ENCODE measurements at regions not wholly inside any gene's neighbourhood (a gene's known extent, or its start where the extent isn't known, plus 50 kb on each side); places are given as distances from the start of the nearest gene placed in this dataset.

DNA sequence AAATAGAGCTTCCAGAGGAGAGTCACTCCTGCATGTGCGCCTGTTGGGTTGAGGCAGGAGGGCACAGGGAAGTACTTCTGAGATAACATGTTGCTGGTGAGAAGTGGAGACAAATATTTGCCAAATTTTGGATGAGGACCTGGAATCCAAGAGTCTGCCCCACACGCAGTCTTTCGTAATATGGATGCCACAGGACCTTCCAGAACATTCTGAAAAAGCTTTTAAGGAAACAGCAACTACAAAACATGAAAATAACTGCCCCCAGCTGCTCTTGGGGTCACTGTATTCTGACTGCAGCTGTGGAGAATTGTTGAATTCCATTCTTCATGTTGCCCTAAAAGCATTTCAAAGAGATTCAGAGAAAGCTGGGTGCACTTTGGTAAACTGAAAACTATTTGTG is 227.5 kb downstream of the C1D start:
- no peak for DNase-seq (ENCODE audit: low read depth in 2 of 2)

DNA sequence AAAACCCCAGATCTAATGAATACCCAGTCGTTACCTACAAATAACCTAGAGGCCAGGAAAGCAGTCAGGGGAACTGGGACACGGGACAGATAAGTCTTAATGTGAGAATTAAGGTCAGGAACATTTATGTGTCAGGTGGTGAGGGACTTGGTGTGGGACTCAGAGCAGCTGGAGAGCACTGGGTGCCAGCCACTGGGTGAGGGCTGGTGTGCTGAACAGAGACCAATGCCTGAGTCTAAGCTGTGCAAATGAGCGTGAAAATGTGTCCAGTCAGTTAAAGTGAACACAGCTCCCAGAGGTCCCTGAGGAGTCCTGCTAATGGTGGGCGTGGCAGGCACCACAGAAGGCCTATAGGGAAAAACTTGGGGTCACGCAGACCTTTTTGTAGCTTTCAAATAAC is 225.9 kb downstream of the C1D start:
- no peak for DNase-seq (ENCODE audit: low read depth in 2 of 2)

DNA sequence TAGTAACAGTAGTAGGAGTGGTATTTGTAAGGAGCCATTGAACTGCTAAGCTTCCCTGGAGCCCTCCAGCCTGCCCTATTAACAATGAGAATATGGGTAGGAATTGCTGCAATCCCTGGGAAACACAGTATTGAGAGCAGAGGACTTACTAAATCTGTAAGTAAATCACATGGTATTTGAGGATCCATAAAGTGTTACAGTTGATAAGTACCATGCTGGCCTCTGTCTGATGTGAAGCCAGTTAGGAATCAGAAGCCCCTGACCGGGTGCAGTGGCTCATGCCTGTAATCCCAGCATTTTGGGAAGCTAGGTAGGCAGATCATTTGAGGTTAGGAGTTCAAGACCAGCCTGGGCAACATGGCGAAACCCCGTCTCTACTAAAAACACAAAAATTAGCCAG is 224.6 kb downstream of the C1D start:
- DNase-seq (ENCODE audit: low read depth in 2 of 2) = no peak

DNA sequence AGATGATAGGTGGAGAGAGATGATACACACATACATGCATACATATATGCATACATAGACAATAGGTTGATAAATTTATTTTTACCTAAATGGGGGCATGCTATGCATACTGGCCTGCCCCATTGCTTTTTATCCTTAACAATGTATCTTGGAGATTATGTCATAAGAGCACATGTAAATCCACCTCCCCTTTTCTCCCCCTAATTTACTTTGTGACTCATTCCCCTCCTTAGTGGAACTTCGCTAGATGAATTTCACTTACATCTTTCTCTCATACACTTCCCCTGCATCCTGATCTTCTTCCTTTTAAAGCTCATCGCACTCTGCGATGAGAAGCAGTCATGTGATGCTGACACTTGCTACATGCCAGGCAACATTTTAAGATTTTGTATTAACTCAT is 223.6 kb downstream of the C1D start:
- no peak for DNase-seq (ENCODE audit: low read depth in 2 of 2)

DNA sequence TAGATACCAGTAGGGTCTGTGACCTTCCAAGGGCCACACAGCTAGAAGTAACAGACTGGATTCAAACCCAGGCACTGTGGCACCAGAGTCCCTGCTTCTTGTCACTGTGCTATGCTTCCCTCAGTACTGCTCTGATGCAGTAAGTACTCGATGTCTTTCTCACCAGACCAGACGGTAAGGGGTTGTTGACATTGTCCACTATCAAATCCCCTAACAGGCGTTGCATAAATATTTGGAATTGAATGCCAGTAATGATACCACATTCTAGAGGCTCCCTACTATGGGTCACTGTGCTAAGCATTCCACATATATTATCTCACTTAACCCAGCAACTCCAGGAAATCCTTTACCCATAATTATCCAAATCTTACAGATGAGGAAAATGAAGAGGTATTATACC is 223.1 kb downstream of the C1D start:
- no peak for DNase-seq (ENCODE audit: low read depth in 2 of 2)

DNA sequence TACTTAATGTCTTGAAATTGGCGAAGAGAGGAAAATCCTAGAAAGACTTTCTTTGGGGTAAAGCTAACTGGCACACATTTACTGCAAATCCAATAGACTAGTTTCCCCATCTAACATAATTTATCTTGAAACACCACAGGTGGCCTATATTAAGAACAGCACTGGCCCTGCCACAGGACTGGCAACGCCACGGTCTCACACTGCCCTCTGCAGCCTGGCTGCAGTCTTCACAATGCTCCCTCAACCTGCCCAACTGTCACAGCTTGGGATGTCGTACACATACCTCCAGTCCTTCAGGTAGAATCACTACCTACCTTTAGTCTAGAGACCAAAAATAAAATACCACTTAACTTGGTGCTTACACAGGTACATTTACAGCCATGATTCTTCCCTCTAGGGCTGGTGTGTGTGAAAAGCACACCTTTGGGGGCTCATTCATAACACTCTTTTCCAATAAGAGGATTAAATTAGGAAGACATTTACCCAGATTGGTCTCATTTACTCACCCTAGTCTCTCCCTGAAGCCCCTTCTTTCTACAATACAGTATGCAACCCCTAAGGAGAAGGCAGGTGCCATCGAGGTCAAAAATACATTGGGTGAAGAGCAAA is 222.2 kb downstream of the C1D start:
- DNase-seq (ENCODE audit: low read depth in 2 of 2) = no peak

DNA sequence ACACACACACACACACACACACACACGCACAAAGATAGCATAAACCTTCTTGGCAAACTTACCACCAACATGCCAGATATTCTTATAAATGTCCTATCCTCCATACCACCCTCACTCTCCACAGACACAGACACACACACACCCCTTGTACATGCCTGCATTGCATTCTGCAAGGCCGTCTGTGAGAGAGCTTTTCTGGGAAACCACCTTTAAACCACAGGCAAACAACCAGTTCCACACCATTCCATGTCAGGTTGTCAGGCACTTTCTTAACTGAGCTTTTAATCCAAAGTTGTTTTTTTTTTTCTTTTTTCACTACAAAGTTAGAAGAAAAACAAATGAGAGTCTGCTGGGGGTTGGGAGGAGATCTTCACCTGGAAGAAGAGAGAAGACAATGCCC is 221.1 kb downstream of the C1D start:
- no peak for DNase-seq (ENCODE audit: low read depth in 2 of 2)

DNA sequence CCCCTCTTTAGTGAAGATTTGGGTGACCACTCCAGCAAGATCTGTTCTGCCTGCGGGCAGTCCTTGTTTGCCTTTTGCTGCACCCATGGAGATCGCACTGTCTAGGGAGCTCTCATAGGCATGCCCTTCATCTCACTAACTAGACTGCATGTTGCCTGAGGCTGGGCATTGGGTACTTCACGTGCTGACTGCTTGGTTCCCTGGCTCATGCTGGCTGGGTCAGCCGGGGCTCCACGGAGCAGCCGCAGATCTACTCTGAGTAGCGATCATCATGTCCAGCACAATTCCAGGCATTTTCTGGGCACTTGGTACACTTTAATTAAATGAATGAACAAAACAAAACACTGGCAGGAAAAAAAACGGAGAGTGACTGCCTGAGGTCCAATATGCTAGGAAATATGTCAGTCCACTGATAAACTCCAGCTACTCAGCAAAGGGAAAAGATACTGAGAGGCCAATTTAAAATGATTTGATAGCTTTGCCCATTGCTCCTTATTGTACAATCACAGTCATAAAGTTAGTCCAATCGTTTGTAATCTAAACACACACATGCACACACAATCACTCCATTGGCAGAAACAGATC is 220.3 kb downstream of the C1D start:
- DNase-seq (ENCODE audit: low read depth in 2 of 2) = no peak

DNA sequence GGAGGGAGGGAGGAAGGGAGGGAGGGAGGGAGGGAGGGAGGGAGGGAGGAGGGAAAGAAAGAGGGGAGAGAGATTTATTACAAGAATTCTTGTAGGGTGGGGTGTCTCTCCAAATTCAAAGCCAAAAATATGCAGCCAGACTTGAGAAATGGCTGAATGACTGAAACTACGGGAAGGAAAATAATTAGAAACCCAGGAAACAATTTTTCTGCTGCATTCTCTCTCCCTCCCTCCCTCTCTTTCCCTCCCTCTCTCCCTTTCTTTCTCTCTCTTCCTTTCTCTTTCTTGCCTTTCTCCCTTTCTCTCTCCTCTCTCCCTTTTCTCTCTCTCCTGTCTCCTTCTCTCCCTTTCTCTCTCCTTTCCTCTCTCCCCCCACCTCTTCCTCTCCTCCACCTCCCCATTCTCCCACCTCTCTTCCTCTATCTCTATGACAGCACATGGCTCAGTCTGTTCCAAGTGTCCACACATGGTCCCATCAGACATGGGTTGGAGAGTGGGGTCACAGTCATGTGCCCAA is 218.7 kb downstream of the C1D start:
- DNase-seq (ENCODE audit: low read depth in 2 of 2) = no peak

DNA sequence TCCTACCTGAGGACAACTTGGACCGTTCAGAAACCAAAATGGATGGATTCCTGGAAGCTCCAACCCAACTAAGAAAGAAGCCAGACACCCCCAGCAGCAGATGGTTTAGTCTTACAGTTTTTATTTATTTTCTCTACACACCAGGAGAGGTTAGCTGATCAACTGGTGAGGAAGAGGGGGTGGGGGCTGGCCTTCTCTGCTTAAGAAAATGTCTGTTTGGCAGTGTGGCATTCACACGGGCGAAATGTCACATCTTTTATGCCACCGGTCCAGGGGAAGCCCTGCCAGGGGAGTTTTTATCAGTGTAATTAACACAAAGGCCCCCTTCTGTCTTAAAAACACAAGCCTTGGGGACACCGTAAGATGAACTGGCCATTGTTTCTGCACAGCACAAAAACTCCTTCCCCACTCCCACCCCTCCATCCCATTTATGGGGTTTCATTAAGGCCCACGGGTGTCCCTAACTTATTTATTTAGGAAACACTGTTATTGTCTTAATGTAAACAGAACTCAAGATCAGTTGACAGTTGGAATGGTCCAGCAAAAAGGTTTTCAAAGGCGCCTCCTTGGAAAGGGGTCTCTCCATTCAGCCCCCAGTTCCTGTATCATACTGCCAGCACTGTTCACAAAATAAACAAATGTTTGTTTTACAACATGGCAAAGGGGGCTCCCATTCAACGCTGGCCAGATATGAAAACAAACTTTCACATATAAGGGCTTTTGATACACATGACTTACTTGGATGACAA is 217.0 kb downstream of the C1D start:
- DNase-seq (ENCODE audit: low read depth in 2 of 2) = no peak

DNA sequence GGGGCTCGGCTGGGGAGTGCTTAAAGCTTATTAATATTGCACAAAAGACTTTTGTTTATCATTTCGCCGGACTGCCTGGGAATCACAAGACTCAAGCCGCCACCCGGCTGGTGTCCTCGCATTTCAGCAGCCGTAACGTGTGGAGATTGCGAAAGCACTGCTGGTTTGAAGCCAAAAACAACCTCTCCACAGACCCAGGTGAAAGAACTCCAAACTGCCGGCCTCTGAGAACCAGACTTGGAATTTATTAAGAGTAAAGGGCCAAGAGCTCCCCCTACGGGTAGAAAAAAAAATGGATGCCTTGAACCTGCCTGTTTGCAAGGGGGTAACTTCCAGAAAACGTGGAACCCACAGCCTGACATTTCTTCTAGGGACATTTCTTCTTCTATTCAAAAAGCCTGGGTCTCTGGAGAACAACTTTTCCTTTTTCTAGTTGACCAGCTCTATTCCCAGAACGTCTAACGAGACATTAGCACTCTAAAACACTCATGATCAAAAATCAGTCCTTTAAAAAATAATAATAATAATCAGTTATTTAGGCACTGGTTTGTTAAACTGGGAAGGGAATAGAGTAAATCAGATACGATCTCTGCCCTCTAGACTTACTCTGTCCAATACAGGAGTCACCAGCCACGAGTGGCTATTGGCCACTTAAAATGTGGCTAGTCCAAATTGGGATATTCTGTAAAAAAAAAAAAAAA is 216.3 kb downstream of the C1D start:
- DNase-seq (ENCODE audit: low read depth in 2 of 2) = peak in 1 of 2 donors; percentile 25

DNA sequence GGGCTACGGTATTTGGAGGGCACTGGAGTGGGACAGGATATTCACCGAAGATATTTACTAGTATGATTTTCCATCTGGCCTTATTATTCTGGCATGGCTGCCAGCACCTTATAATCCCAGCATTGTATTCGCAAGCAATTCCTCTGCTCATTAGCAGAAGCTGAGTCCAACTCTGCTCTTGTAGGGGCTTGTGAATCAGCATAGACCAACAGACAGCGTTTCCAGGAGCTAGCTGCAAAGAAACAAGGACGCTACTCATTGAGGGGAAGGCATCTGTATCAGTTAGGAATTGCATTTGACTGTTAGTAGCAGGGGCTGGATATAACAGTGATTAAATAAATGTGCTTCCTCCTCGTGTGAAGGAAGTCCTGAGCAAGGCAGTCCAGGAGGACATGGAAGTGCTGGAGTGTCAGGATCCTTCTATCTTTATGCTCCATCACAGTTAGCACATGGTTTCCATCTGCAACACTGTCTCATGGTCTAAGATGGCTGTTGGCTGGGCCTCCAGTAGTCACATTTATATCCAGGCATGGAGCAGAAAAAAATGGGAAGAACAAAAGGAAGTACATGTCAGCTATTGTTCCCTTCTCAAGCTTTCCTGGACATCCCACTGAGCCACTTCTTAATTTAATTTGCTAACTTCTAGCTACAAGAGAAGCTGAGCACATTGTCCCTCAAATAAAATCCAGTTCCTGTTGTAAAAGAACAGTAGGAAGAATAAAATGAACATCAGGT is 214.1 kb downstream of the C1D start:
- DNase-seq (ENCODE audit: low read depth in 2 of 2) = no peak

DNA sequence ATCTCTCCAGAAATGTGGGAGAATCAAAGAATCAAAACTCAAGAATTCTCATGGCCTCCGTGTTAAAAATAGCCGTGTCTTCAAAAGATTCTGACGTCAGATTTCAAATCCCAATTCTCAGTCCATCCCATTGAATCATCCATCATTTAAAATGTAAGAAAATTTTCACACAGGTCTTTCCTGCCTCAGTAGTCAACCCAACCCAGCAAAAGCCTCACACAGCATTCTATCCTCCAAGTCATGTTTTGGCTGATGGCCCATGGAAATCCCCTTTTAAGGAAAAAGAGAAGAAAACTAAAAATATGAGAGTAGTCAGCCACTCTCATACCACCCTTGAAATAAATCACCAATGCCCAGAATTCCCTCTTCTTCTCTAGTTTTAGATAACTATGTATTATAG is 211.8 kb downstream of the C1D start:
- no peak for DNase-seq (ENCODE audit: low read depth in 2 of 2)

DNA sequence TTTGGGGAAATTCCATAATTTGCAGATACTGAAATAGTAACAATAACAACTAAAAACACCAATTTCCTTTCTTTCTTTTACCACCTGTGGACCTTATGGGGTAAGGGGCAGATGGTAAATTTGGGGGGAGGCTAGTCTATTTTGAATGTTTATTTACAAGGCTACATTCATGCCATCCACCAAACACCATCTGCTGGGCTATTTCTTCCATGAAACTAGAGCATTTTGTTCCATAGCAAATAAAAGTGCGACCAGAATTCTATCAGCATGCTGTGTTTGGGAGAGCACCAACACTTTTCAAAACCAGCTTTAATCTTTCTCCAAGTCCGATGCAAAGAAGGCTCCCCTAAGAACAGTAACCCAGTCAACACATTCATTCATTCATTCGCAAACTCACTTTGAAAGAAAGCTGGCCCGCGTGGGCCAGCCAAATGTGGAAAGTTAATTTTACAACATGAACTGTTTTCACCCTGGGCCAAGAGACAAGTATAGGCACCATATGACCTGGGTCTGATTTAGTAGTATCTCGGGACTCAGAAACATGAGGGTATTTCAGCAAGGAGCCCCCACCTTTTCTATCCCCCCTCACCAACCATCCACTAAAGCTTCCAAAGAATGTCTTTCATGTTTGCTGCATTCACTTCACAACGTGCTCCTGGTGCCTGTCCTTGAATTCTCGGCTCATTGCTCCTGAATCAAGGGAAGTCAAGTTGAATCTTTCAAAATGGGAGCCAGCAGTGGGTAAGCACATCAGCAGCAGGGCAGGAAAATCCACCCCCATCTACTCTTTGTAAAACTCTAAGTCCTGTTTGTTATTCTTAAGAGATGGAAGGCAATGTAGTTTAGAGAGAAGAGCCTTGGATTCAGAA is 210.6 kb downstream of the C1D start:
- no peak for DNase-seq (ENCODE audit: low read depth in 2 of 2)

DNA sequence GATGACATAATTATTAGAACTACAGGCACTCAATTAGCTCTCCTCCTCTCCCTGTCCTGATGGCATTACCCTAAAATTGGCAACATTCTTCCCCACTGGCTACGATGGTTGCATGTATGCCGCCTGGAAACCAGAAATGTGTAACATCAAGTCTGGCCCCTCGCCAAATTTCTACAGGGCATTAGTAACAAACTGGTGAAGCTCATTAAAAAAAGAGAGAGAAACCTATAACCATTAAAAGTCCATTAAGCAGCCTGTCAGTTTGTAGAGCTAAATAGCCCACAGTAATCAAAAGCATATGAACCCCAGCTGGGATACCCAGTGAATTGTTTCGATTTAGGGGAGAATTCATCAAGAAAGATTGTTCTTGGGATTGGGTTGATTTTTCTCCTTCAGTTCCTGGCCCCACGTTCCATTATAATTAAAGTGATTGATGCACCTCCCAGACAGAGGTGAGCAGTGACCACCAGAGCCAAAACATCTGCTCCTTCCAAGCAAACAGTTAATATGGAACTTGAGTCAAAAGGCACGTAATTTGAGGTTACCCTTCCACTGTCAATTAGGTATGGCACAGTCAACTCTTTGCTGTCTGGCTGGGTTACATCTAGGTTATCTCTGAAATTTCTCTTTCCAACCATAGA is 208.6 kb downstream of the C1D start:
- no peak for DNase-seq (ENCODE audit: low read depth in 2 of 2)

DNA sequence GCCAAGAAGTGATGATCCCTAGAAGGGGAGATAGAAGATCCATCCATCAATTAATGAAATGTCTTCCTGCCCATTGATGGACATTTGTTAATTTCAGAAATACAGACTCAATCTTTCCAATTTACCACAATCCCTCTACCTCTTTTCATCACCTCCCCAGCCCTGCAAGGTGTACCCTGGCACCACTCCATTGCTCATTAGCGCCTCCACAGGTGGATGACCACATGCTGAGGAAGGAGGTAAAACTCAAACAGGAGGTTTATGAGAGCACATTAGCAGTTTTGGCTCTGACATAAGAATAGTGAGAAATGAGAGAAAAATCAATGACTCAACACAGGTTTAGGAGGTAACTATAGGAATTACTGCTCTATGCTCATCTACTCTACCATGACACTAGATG is 208.0 kb downstream of the C1D start:
- no peak for DNase-seq (ENCODE audit: low read depth in 2 of 2)

DNA sequence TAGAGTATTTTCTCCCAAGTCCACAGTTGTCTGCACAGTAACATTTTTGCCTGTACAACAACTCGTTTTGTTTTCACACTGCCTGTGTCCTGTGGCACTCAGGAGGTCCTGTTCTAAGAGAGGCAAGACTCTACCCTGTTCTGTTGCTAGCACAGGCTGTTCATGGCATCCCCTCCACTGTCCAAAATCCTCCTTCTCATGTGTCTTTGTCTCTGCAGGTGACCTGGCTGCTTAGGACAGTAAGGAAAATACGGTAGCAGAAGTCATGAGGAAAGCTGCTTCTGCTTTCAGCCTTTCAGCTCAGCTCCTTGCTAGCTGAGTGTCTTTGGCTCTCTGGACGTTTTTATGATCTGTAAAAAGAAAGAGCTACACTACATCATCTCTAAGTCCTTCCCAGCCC is 205.9 kb downstream of the C1D start:
- DNase-seq (ENCODE audit: low read depth in 2 of 2) = no peak

DNA sequence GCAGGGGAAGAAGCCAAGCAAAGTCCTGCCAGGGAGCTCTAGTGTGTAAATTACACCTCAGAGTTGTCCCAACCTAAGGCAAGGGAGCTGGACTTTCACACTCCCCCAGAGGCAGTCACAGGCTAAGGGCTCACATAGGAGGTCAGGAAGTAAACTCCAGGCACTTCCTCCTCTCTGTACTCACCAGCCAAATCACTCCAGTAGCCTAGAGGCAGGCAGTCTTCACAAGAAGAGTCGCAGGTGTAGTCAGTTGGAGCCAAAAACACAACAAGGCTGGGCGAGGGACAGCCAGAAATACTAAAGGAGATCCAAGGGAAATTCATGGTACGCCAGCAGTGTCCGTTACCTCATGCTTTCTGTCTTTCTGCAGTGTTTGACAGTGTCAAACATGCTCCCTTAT is 205.0 kb downstream of the C1D start:
- DNase-seq (ENCODE audit: low read depth in 2 of 2) = no peak

DNA sequence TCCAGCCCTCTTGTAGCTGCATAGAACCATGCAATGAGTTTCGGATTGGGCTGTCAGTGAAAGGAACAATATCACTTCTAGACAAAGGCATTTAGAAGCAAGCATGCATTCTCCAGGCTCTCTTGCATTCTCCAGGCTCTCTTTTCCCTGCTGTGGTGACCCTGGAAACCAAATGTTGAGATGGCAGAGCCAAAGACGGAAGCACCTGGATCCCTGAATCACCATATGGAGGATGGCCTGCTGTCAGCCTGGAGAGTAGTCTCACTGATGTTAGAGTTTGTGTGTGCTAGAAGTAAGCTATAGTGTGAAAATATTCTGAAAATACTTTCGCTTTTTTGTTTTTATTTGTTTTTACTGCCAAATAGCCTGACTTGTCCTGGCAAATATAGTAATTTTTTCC is 203.9 kb downstream of the C1D start:
- DNase-seq (ENCODE audit: low read depth in 2 of 2) = no peak

DNA sequence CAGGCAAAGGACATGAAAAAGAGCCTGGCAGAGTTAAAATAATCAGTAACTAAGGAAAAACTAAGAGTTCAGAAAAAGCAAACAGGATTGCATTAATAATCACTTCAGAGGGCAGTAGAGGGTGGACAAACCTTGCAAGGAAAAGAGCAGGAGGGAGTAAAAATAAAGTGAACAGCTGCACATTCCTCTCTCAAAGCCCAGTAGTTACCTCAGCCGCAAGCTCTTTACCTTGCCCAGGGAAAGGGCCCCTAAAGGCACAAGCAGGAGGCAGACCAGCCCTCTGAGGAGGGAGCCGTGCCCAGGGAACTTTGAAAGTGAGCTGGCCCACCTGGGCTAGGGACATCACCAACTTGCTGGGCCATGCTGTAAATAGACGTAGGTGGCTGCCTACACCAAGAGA is 196.9 kb downstream of the C1D start:
- no peak for DNase-seq (ENCODE audit: low read depth in 2 of 2)

DNA sequence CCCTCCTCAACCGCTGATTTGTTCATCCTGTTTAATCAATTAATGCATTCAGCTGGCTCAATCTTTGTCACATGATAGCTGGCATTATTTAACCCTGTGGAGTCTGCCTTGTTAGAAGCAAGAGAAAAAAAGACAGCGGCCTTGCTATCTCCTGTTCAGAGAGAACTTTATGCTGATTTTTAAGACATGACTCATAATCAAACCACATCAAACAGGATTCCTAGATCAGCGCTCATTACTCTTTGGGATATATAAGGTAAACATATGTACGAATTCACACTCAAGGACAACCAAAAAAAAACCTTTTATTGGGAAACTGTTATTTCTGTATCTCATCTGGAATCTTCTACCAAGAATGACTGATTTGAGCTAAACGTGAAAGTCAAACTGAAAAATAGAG is 195.1 kb downstream of the C1D start:
- DNase-seq (ENCODE audit: low read depth in 2 of 2) = no peak
